ENCODE measurements at regions not wholly inside any gene's neighbourhood (a gene's known extent, or its start where the extent isn't known, plus 50 kb on each side); places are given as distances from the start of the nearest gene placed in this dataset.

GRCh38 chr11:13174090-13174489 lies 103.5 kb upstream of the BMAL1 start:
- no peak for TF ChIP-seq CTCF (IDR thresholded peaks at IDR 0.05)
- TF ChIP-seq POLR2AphosphoS5 (IDR thresholded peaks at IDR 0.05) = no peak

Data from prostate gland (tissue), 2 donors.